ENCODE measurements at regions not wholly inside any gene's neighbourhood (a gene's known extent, or its start where the extent isn't known, plus 50 kb on each side); places are given as distances from the start of the nearest gene placed in this dataset.

DNA sequence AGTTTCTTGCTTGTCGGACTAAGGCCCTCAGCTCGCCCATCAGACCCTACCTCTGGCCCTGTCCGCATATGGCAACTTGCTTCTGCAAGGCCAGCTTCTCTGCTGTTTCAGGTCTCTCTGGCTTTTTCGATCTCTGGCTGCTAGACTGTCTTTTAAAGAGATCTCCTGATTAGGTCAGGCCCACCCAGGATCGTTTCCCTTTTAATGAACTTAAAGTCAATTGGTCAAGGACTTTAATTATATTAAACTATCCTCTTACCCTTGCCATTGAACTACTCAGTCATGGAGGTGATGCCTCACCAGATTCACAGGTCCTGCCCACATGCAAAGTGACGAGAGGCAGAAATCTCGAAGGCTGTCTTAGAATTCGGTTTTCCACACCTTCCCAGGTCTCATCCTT, 670.9 kb downstream of the GATA3 start:
- no peak for DNase-seq

DNA sequence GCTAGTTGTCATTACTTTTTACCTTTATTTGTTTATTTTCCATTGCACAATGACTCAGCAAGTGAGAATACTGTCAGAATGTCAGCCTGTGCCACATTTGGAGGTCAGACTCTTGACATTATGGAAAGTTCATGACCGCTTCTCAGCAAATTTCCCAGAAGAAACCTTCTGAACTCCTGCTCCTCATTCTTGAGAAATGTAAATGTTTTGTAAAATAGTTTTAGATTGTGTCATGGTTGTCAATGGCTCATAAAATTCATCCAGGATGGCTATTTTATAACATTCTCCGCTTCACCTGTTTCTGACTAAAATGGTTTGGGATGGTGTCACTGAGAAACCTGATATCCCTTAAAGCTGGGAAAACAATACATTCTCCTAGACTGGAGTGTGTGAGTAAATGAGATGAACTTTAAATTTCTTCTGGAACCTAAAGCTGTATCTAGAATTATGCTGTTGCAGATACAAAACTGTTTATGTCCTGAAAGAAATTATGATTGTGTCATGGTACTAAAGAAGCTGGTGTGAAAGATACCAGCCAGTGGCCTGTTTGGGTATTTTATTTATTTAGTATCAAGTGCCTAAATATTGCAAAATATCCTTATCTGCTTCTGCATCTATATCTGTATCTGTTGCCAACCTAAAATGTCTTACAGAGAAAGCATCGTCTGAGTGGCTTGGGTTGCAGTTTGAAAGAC, 671.7 kb downstream of the GATA3 start:
- DNase-seq, result no peak

DNA sequence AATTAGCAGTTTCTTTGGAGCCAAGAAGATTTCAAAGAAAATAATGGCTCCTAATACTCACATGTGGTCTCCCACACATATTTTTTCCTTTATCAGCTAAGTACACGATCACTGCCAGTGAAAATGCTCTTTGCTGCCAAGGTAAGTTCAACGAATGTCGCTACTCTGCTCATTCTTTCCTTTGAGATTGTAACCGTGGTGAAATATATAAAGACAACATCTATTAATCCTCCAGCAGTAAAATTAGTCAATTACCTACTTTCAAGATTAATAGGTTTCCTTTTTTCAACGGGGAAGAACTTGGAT, 672.2 kb downstream of the GATA3 start:
- no peak for DNase-seq

DNA sequence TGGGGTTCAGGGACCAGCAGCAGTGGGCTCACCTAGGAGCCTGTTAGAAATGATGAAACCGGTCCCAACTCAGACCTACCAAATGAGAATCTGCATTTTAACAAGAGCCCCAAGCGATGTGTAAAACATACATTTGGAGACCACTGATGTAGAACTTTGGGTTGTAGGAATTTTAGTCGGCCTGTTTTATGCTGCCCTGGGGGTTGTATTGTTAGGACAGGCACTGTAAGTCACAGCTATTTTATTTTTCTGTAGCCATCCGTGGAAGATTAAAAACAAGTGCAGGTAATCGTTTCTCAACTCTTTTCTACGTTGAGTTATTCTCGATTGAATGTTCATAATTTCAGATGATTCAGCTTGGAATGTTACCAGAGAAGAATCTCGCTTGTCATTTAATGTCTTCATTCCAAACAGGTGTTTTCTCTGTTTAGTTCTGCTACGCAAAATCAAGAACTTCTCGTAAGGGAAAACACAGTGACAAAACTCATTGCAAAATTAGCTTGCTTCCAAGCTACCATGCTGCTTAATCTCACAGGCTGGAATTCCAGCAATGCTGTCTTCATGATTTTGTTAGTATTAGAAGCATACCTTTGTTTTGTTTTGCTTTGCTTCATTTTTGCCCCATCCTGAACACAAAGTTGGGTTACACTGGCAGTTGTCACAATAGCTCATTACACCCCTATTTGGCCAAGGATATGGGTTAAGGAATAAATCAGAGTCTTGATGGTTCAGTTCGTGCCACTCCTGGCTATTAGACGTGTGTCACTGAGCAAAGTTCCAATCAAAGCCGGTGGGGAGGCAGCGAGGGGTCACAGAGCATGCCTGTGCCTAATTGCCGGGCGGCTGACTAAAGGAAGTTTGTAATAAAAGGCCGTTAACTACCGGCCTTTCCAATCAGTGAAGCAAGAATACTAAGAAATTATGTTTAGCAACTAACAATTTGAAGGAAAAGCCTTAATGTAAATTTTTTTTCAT, 676.9 kb downstream of the GATA3 start:
- no peak for DNase-seq

DNA sequence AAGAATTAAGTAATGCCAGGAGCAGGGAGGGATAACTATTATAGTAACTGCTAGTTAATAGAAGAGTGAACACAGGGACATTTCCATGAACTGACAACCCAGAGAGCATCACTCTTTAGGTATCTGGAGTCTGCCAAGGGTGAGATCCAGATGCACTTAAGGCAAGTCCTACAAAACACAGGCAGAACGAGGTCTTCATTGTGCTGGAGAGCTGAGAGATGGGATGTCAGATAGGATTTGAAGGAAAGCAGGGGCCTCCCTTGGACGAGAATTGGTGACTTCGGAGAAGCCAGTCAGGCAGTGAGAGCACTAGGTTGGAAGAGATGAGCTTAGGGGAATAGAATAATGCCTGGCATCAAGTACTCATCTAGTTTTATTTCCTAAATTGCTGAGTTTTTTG, 684.5 kb downstream of the GATA3 start:
- DNase-seq, result no peak

DNA sequence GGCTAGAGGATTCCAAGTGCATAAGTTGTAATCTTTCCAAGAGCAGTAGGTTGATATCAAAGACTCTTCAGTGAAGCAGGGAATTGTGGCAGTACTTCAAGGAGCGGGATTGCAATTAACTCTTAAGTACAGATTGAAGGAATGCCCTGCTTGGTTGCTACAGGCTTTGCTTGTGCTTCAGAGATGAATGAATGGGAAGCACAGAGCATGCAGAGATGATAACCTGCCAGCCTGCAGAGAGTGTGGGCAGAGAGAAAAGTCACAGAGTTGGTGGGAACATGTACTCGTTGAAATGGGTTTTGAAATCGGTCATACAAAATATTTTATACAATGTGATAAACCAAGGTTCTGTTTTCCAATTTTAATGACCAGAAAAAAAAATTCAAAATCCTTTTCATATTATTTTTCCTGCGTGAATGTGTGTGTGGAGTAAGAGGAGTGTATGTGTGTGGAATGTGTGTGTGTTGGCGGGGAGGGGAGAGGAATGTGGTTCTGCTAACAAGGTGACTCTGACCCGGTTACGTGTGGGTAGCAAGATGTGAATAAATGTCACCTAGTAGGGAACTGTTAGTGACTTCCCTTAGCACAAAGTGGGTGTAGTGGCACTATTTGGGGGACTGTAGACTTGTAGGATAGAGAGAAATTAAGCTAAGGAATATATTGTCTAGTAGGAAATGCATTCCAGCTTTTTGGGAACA, 697.8 kb downstream of the GATA3 start:
- DNase-seq, result no peak

DNA sequence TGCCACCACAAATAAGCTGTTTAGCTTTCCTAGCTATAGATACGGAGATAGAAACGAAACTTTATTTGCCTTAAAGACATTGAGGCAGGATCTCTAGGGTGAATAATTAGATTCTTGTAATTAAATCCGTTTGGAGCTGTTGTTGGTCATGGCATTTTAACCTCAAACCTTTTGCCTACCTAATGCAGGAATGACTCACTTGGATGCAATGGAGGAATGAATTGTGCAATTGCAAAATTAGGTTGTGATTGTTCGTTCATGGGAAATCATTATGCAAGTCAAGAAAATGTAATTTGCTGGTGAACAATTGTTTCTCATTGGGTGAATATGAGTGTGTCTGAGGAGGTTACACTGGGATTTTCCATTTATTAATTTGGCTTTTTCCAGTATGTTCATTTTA, 703.5 kb downstream of the GATA3 start:
- no peak for DNase-seq

DNA sequence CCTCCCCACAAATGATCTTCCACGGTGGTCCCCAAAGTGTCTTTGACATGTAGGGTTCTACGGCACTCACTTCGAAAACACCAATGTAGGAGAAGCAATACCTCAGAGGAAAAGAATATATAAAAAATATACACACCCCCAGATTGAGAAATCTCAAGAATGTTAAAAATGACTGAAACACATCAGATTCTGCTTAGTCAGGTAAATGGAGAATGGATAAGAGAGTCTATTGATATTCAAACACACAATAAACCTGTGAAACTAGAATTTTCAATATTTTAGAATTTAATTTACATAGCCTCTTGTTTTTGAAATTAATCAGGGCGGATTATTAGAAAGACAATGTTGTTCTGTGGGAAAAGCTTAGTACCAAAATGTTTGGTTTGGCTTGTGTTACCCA, 712.4 kb downstream of the GATA3 start:
- no peak for DNase-seq

DNA sequence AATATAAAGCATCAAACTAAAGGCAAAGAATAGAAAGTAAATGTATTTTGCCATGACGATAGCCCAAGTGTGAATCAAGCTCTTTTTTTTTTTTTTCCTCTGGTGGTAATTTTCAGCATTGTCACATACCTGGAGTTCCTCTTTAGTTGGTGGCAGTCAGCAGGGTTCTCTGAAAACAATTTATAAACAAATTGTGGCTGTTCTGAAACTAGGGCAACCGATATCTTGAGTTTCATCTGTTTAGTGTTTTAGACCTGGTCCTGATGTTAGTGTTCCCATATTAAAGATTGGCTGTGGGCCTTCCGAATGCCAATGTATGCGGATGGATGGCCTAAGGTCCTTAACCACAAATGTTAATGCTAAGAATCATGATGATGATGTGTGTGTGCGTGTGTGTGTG, 713.1 kb downstream of the GATA3 start:
- DNase-seq, result no peak

DNA sequence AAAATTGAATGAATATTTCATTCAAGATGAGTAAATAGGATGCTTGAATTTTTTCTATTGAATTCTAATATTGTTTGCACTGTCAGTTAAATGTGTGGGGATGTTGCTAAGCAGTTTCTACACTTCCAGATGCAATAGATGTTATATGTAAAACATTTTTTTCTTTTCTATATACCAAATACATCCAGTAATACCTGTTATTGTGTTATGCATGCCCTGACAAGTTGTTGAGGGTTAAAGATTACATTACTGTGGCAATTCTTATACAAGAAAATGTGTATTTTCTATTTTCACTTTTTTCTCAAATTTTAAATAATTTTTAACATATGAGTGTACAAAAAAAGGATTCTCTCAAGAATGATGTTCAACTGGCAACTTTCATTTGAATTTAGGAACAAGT, 713.9 kb downstream of the GATA3 start:
- no peak for DNase-seq

DNA sequence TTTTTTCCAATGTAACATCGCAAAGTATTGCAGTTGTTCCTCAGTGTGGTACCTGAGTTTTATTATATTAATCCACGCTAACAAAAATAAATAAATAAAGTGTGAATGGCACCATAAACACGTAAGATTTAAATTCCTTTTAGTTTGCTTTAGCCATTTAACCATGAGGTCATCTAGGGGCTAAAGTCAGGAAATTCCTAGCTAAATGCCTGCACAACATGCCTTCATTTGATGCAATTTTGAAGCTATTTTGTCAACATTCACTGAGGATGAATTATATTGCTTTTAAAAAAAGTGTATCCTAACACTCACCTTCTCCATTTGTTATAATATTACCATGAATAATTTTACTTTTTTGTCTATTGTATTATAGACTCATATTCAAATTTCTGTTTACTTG, 714.4 kb downstream of the GATA3 start:
- DNase-seq, result no peak

DNA sequence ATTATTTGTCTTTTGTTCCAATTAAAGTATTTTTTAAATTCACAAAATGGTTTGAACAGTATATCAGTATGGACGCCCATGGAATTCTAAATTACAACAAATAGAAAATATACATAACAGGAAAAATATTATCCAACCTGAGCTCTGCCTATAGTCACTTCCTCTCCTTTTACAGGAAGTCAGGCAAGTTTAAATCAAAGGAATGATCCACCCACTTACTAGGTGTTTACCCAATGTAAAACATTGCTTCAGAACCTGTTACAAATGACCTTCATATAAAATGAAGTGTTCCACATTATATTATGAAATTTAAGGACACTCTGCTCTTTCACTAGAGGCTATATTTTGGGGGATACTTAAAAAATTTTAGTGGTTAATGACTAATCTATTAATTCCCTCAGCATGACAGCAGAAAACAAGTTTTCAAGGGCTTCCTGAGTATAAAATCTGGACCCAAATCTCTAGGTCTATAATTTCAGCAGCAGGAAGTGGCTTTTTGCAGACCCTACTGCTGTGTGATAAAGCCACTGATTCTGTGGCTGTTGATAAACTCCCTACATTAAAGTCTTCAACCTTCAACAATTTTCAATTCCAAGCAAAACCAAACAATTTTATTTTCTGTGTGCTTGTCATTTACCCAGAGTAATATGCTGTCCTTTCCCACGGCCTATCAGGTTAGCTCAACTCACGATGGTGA, 722.6 kb downstream of the GATA3 start:
- no peak for DNase-seq

DNA sequence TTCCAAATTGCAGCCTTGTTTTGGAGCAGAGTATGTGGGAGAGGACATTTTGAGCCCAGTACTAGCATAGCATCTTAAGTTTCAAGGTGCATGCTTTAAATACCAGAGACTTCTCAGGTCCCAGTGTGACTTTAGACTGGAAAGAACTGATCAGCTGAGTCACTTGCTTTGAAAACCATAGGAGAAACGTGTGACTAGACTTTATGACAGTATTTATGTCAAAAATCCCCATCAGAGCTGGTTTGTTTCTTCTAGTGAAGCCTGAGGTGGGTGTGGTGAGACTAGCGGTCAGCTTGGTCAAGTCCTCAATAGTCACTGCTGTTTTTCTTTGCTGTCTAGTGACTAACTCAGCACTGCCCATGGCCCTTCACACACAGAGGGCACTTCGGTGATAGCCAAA, 724.2 kb downstream of the GATA3 start:
- DNase-seq, result peak; percentile 6 to 19

DNA sequence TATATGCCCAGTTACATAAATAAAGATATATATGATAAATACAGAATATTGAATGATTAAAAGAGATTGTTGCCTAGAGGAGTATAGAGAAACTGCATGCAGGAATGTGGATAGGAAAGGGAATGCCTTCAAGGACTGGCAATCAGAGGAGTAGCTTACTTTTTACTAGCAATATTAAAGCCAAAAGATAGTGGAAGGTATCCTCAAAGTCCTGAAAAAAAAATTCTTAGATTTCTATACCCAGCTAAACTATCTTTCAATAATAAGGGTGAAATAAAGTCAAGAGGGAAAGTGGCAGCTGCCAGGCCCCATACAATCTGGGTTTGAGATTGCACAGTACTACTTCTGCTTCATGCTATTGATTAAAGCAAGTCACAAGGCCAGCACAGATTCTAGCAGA, 733.2 kb downstream of the GATA3 start:
- DNase-seq, result no peak

DNA sequence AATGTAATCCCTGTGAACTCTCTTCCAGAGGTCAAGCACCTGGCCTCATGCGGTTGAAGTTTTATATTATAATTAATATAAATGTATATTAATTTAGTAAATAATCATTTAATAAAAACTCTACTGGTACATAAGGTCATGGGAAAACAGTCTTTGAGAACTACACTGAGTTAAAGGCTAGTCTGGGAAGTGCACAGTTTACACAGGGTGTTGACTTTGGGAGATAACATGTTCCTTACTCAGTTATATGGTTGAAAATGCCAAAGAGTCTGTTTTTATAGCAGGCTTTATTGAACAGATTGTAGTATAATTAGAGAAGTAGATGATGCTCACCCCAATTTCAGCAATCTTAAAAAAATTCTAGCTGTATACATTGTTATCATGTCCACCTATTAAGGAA, 735.9 kb downstream of the GATA3 start:
- no peak for DNase-seq

DNA sequence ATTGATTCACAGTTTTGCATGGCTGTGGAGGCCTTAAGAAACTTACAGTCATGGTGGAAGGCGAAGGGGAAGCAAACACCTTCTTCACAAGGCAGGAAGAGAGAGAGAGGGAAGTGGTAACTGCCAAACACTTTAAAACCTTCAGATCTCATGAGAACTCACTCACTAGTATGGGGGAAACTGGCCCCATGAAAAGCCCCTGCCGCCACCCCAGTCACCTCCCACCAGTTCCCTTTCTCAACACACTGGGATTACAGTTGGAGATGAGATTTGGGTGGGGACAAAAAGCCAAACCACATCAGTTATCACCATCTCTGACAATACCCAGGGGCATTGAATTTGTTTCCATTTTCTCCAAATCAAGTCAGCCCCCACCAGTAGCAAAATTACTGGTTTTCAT, 740.4 kb downstream of the GATA3 start:
- DNase-seq, result peak; percentile 6 to 20

DNA sequence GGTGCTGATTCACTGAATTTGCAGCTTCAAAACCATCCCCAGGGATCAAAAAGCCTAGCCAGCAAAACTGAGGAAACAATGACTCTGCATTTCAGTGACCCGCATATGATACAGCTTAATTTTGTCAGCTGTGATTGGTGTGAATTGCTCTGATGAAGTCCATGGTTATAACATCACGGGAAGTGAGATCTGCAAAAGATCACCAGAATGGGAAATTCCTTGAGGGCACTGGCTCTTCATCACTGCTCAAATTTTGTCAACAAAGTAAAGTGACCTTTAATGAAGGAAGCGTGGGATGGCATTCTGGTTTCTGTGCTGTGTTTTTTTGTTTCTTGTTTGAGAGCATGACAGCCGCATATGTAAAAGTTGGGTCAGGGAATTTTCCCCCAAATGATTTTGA, 745.9 kb downstream of the GATA3 start:
- no peak for DNase-seq

DNA sequence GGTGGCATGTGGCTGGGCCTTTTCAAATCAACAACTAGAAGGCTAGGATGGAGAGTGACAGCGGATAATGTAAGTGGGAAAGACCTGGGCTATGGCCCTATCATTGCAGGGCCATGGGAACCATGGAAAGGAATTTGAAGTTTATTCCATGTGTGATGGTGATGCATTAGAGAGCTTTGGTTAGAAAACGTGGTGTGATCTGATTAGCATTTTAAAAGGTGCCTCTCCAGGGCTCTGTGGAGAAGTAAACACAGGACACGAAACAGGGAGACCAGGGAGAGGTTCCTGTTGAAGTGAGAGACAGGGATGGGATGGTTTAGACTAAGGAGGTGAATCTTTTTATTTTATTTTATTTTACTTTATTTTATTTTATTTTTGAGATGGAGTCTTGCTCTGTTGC, 749.5 kb downstream of the GATA3 start:
- DNase-seq, result no peak

DNA sequence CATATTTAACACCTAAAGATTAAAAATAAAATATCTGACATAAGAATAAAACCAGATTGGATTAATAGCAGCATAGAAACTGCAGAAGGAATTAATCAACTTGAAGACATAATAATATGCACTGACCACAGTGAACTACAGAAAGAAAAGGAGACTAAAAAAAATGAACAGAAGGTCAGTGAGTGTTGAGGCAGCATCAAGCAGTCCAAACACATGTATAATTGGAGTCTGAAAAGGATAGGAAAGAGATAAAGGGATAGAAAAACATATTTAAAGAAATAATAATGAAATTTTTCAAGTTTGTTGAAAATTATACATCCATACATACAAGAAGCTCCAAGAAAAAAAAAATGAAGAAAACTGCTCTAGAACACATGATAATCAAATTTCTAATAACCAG, 756.2 kb downstream of the GATA3 start:
- no peak for DNase-seq

DNA sequence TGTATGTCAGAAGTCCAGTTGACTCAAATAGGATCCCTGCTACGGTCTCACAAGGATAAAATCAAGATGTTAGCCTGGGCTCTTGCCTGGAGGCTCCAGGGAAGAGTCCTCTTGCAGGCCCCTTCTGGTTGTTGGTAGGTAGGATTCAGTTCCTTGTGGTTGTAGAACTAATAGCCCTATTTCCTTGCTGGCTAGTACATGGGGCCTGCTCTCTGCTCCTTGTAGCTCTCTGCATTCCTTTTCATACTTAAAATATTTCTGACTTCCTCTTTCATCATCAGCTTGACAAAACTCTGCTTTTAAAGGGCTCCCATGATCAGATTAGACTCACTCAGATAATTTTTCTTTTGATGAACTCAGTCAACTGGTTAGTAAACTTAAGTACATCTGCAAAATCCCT, 756.7 kb downstream of the GATA3 start:
- no peak for DNase-seq

DNA sequence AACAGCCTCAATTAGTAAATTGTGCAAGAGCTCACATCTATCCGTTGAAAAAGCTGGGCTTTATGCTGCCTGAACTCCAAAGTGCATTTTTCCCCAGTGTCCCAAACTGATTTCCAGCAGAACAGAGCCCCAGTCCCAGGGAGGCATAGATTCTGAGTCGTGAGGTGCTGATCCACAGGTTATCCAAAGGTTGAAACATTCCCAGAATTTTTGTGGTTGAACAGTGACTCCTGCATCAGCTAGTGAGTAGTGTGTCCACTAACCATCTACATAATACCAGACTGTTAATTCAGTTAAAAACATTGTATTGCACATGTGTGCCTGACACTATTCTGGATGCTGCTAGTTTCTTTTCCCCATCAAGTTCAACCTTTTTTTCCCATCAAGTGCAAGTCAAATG, 761.5 kb downstream of the GATA3 start:
- DNase-seq, result no peak

DNA sequence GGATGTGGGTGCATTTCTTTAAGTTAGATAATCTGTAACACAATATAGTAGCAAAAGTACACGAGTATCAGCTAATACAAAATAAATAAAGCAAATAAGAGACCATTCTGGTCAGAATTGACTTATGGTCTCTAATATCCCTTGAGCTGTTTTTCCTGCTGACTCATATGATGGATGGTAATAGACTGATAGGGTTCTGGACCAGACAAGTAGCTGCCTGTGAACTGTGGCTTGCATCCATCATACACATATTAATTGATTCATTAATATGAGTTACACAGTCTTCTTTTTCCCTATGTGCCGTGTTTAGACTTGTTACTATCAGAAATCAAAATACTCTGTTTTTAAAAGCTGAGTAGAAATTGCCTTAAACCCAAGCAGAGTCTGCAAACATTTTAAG, 762.8 kb downstream of the GATA3 start:
- DNase-seq, result no peak

DNA sequence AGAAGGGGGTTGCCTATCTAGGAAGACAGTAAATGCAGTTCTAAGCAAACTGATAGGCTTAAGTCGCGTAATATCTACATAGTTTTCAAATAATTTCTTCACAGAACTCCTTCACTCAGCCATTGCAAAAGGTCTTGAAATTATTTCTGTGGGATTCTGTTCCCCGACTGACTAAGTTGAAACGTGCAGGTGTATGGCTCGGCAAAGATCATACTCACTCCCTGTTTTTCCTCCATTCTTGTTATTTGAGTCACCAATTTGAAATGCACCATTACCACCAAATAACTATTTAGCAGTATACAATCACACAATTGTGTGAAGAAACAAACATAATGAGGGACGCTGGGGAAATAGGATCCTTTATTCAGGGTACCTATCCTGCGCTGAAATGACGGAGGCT, 771.1 kb downstream of the GATA3 start:
- no peak for DNase-seq
